ENCODE measurements at regions not wholly inside any gene's neighbourhood (a gene's known extent, or its start where the extent isn't known, plus 50 kb on each side); places are given as distances from the start of the nearest gene placed in this dataset.

DNA sequence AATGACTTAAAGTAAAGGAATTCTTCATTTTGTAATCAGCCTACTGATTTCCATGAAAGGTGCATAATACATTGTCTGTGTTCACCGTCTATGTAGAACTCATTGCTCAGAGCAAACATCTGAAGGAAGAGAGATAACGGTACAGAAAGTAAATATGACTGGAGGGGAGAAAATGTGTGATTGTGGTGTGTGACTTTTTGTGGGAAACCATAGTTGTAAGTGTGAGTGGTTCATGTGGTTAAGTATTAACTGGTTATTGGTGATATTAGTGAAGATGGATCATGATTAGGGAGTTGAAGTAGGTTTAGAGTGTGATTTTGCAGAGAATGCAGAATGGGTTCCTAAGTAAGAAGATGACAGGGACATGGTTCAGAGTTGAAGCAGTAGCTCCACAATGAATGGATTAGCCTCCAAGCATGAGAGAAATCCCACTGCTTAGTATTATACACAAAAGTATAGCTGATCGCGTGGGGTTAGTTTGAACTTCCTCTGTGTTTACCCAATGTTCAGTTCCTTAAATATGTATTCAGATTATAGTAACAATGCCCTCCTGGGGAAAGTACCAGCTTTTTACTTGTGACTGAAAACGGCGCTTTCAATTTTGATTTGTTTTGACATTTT is 368.9 kb downstream of the UTRN start (continued):
- no peak for TF ChIP-seq MAFK (conservative IDR thresholded peaks at IDR 0.05 in 1 of 2, IDR thresholded peaks at IDR 0.05 in 1 of 2; ENCODE audit: low read length in 2 of 2)
- 0 out of 2 replicates have a peak, but pooled peaks have one; percentile 66 for TF ChIP-seq SALL2 (CRISPR knock-in tag; IDR thresholded peaks at IDR 0.05)
- TF ChIP-seq ZNF615 (CRISPR knock-in tag; IDR thresholded peaks at IDR 0.05; ENCODE audit: borderline replicate concordance) = no peak
- peak; percentile 68 for TF ChIP-seq MED8 (CRISPR knock-in tag; IDR thresholded peaks at IDR 0.05; ENCODE audit: insufficient replicate concordance)
- TF ChIP-seq SRSF9 (IDR thresholded peaks at IDR 0.05; ENCODE audit: borderline replicate concordance, insufficient read depth, low read depth, low read length, poor library complexity, severe bottlenecking) = no peak
- TF ChIP-seq, protein P1, sequence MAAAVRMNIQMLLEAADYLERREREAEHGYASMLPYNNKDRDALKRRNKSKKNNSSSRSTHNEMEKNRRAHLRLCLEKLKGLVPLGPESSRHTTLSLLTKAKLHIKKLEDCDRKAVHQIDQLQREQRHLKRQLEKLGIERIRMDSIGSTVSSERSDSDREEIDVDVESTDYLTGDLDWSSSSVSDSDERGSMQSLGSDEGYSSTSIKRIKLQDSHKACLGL (CRISPR knock-in tag; IDR thresholded peaks at IDR 0.05) = no peak
- TF ChIP-seq KAT7 (CRISPR knock-in tag; IDR thresholded peaks at IDR 0.05; ENCODE audit: borderline replicate concordance) = peak; percentile 72
- TF ChIP-seq PPARG (CRISPR knock-in tag; conservative IDR thresholded peaks at IDR 0.05) = peak; percentile 81
- TF ChIP-seq FOXP1 (IDR thresholded peaks at IDR 0.05) = no peak
- TF ChIP-seq FOXP1 (CRISPR knock-in tag; IDR thresholded peaks at IDR 0.05) = peak; percentile 89
- TF ChIP-seq ZNF773 (CRISPR knock-in tag; IDR thresholded peaks at IDR 0.05; ENCODE audit: borderline replicate concordance) = no peak
- TF ChIP-seq, protein P2, sequence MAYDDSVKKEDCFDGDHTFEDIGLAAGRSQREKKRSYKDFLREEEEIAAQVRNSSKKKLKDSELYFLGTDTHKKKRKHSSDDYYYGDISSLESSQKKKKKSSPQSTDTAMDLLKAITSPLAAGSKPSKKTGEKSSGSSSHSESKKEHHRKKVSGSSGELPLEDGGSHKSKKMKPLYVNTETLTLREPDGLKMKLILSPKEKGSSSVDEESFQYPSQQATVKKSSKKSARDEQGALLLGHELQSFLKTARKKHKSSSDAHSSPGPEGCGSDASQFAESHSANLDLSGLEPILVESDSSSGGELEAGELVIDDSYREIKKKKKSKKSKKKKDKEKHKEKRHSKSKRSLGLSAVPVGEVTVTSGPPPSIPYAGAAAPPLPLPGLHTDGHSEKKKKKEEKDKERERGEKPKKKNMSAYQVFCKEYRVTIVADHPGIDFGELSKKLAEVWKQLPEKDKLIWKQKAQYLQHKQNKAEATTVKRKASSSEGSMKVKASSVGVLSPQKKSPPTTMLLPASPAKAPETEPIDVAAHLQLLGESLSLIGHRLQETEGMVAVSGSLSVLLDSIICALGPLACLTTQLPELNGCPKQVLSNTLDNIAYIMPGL (CRISPR knock-in tag; IDR thresholded peaks at IDR 0.05; ENCODE audit: borderline replicate concordance in 1 of 2, low read depth in 1 of 2) = 0 out of 4 replicates have a peak, but pooled peaks of 1 of the 2 experiments have one; percentile 46
- TF ChIP-seq, protein P3, sequence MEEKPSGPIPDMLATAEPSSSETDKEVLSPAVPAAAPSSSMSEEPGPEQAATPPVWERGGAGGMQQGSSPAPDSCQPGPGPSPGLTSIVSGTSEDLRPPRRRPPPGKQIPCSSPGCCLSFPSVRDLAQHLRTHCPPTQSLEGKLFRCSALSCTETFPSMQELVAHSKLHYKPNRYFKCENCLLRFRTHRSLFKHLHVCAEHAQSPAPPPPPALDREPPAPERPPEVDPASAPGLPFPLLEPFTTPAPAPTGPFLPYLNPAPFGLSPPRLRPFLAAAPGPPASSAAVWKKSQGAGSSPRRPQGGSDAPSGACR (CRISPR knock-in tag; IDR thresholded peaks at IDR 0.05) = no peak
- peak; percentile 67 for TF ChIP-seq GATAD1 (CRISPR knock-in tag; IDR thresholded peaks at IDR 0.05)
- TF ChIP-seq ZNF317 (CRISPR knock-in tag; IDR thresholded peaks at IDR 0.05) = peak; percentile 93
- TF ChIP-seq, protein P4, sequence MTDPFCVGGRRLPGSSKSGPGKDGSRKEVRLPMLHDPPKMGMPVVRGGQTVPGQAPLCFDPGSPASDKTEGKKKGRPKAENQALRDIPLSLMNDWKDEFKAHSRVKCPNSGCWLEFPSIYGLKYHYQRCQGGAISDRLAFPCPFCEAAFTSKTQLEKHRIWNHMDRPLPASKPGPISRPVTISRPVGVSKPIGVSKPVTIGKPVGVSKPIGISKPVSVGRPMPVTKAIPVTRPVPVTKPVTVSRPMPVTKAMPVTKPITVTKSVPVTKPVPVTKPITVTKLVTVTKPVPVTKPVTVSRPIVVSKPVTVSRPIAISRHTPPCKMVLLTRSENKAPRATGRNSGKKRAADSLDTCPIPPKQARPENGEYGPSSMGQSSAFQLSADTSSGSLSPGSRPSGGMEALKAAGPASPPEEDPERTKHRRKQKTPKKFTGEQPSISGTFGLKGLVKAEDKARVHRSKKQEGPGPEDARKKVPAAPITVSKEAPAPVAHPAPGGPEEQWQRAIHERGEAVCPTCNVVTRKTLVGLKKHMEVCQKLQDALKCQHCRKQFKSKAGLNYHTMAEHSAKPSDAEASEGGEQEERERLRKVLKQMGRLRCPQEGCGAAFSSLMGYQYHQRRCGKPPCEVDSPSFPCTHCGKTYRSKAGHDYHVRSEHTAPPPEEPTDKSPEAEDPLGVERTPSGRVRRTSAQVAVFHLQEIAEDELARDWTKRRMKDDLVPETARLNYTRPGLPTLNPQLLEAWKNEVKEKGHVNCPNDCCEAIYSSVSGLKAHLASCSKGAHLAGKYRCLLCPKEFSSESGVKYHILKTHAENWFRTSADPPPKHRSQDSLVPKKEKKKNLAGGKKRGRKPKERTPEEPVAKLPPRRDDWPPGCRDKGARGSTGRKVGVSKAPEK (CRISPR knock-in tag; IDR thresholded peaks at IDR 0.05; ENCODE audit: borderline replicate concordance) = peak; percentile 56; the same call in 1 of the 2 replicates
- TF ChIP-seq ZNF605 (CRISPR knock-in tag; IDR thresholded peaks at IDR 0.05) = no peak
- TF ChIP-seq ZBTB20 (CRISPR knock-in tag; IDR thresholded peaks at IDR 0.05; ENCODE audit: borderline replicate concordance, low read depth) = peak; percentile 83; the same call in 1 of the 2 replicates
- TF ChIP-seq ZNF24 (IDR thresholded peaks at IDR 0.05) = no peak
- TF ChIP-seq BCL6 (CRISPR knock-in tag; IDR thresholded peaks at IDR 0.05) = peak; percentile 100
- TF ChIP-seq MTF1 (CRISPR knock-in tag; IDR thresholded peaks at IDR 0.05) = no peak
- TF ChIP-seq, protein P5, sequence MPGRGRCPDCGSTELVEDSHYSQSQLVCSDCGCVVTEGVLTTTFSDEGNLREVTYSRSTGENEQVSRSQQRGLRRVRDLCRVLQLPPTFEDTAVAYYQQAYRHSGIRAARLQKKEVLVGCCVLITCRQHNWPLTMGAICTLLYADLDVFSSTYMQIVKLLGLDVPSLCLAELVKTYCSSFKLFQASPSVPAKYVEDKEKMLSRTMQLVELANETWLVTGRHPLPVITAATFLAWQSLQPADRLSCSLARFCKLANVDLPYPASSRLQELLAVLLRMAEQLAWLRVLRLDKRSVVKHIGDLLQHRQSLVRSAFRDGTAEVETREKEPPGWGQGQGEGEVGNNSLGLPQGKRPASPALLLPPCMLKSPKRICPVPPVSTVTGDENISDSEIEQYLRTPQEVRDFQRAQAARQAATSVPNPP (CRISPR knock-in tag; IDR thresholded peaks at IDR 0.05) = 0 out of 2 replicates have a peak, but pooled peaks have one; percentile 48
- TF ChIP-seq, protein P6, sequence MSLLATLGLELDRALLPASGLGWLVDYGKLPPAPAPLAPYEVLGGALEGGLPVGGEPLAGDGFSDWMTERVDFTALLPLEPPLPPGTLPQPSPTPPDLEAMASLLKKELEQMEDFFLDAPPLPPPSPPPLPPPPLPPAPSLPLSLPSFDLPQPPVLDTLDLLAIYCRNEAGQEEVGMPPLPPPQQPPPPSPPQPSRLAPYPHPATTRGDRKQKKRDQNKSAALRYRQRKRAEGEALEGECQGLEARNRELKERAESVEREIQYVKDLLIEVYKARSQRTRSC (CRISPR knock-in tag; IDR thresholded peaks at IDR 0.05; ENCODE audit: low read depth) = no peak

All from HepG2 (cell line).